GM21723 (cell line): ENCODE measurements at regions not wholly inside any gene's neighbourhood (a gene's known extent, or its start where the extent isn't known, plus 50 kb on each side); places are given as distances from the start of the nearest gene placed in this dataset.

Source experiments
- ATAC-seq: cut with Tn5 transposase; IDR thresholded peaks from one replicate; pipeline ENCODE4 v1.9.1; 2021; ENCODE audit warnings: mild to moderate bottlenecking, moderate library complexity; ENCODE audit not compliant: unreplicated experiment

GRCh38 chr2:38174131-38174530, 98.2 kb upstream of the CYP1B1 start:
- no peak for ATAC-seq

- ATAC-seq = no peak
Measured at GRCh38 chr2:38173683-38174082, 97.7 kb upstream of the CYP1B1 start.

- no peak for ATAC-seq
Measured at GRCh38 chr2:38171208-38171855, 95.4 kb upstream of the CYP1B1 start.

DNA sequence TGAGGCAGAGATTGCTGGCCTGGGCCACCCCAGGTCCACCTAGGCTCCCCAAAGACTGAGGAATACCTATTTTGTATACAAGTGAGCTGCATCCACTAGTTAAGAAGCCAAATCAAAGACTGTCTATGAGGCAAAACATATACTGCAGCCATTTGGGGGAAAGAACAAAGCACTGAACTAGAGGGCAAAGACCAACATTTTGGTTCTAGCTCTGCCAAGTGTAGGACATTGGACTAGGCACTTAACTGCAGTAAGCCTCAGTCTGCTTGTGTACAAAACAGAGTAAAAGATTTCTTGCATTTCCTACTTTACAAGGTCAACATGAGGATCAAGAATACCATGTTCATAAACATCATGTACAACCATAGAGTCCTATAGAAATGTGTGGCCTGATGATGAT, 94.8 kb upstream of the CYP1B1 start:
- ATAC-seq = no peak

DNA sequence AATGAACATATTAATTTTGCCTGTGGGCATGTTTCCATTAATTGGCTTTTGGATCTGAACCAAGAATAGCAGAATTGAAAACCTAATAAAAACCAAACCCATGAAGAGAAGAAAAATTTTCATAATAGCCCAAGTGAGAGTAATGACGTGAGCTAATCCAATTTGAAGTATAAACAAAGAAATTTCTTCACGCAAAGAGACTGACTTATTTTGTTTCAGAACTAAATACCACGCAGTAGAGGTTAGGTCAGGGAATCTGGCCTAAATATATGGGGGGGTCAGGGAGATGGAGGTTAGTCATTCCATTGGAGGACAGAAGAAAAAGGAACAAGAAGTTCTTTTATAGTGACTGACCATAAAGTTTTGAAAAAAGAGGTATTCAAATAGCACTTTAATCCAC, 94.1 kb upstream of the CYP1B1 start:
- ATAC-seq = no peak

- no peak for ATAC-seq
Measured at GRCh38 chr2:38168710-38169480, 92.9 kb upstream of the CYP1B1 start.

DNA sequence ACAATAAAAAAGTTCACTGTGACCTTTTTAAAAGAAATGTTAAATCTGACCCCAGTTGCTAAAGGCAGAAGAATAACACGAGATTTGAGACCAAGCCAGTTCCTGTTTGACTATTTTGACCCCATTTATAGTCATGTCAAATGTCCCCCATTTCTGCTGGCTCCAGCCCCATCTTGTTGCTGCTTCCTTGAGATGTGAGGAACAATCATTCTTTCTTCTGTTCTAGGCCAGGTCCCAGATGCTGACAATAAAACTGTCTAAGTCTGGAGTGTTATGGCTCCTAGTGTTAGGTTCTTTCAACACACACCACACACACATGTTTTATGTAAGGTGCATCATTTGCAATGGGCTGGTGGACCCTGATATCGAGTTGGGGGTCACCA, 92.0 kb upstream of the CYP1B1 start:
- ATAC-seq = no peak

DNA sequence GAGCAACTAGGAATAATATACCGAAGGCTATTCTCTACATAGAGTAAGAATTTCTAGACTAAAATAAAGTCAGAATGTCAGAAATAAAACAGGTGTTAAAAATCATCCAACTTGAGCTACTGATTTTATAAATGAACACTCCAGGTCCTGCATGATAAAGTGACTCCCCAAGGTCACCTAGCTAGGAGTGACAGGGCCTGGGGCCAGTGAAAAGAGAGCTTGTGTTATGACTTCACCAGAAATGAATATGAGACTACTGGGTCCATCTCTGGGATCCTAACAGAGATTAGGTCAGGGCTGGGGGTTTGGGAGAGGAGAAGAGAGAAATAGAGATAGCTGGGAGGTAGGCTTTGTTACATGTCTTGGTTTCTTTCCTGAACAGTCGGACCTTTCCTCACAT, 89.7 kb upstream of the CYP1B1 start:
- ATAC-seq = no peak

DNA sequence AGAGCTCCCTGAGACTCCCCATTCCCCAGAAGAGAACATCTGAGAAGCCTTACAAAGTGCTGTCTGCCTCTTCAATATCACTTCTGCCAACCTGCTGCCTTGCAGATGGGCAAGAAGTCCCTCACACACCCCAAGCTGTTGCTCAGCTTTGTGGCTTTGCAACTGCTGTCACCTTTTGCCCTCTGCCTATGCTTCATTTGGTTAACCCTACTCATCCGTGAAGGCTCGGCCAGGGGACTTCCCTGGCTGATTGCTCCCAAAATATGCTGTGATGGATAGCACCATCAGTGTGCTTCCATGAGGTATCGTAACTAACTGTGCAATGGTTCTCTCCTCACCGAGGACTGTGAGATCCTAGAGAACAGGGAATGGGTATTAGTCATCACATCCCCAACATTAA, 88.9 kb upstream of the CYP1B1 start:
- ATAC-seq = peak; percentile 84

DNA sequence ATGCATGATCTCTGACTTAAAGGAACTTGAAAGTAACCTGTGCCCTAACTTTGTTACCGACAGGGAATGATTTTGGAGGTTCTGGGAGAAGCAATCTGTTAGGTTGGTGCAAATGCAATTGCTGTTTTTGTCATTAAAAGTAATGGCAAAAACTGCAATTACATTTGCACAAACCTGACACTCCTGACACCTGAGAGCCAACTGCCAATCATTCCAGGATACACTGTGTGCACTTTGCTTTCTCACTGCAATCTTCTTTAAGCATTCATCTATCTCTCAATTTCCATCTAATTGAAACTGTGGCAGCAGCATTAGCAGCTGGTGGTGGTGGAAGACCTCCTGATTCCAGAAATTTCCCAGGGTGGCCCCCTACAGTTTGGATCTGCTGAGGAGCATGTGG, 87.6 kb upstream of the CYP1B1 start:
- no peak for ATAC-seq

DNA sequence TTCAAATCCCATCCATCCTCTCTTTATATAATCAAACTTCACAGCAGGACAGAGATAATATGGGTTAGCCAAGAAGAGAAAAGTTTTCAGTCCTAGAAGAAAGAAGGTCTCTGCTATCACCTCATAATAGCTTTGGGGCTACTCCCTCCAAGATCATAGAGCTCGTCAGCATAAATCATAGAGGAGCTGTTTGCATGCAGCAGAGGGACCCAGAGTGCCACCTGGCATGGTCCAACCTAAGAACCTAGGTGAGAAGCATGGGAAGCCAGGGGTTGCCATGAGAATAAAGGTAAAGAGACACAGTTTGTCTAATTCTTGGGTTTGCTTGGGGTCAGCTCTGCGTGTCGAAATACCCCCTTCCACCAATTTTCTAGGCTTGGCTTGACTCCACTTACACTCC, 87.1 kb upstream of the CYP1B1 start:
- ATAC-seq = no peak

DNA sequence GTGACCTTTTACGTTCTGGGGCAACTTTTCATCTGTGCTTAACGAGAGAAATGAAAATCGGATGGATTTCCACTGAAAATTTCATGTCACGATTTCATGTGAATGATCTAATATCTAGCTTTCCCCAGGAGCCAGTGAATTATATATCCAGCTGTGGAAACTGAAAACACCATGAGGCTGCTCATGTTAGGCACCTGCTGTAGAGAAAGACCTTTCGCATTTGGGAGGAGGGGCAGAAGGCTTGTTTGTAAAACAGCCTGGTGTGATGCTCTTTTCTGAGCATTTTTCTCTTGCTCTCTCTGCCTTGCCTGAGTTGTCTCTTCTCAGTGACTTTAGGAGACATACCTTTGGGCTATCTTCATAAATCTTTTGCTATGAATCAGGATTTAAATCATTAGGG, 84.6 kb upstream of the CYP1B1 start:
- no peak for ATAC-seq

GRCh38 chr2:38159597-38159996, 83.6 kb upstream of the CYP1B1 start:
- no peak for ATAC-seq

- no peak for ATAC-seq
Measured at GRCh38 chr2:38159191-38159590, 83.2 kb upstream of the CYP1B1 start.

- no peak for ATAC-seq
Measured at GRCh38 chr2:38158378-38159118, 82.6 kb upstream of the CYP1B1 start.

DNA sequence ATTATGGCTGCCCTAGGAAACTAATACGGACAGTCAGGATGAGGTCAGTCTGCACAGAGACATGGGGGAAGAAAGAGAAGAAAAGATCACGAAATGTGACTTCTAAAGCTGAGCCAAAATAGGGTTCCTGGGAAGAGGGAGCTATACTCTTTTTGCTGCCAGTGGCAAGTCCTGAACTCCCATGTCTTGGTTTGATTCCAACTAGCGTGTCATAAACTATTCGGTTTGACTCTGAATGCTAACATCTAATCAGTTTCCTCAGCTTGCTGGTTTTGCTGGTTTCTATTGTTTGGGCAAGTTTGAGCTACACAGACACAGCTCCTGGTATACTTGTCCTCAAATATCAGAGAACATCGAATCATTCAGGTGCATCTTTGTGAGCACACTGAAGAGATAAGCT, 80.5 kb upstream of the CYP1B1 start:
- ATAC-seq = no peak

- ATAC-seq = no peak
Measured at GRCh38 chr2:38155015-38155414, 79.1 kb upstream of the CYP1B1 start.

DNA sequence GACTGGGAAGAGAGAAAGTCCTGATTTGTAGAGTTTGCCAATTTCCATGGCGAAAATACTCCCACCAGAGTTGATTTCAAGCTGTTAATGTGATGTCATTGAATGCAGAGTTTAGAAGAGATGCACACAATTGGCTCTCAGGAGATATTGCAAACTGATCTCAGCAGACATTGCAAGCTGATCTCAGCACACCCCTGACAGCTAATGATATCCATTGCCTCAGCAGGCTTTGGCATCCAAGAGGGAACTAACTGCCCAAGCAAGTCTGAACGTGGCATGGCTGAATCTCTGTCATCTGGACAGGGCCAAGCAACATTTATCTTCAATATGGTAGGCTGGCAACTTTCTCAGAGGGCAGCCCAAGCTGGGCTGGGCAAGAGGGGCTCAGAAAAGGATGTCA, 78.4 kb upstream of the CYP1B1 start:
- no peak for ATAC-seq

GRCh38 chr2:38153476-38154135, 77.7 kb upstream of the CYP1B1 start:
- ATAC-seq = no peak

DNA sequence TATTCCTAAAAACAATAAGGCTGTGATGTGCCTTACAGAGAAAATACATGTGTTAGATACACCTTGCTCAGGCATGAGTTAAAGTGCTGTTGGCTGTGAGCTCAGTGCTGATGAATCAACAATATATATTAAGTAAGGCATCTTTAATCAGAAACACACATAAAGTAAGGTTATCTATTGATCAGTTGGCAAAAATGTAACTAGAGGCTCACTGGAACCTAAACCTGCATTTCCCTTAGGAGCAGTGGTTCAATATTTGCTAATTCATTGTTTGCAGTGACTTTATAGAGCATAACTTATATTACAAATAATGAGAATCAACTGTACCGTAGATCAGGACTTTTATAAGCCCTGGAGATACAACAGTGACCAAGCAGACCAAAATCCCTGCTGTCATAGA, 77.0 kb upstream of the CYP1B1 start:
- ATAC-seq = no peak

DNA sequence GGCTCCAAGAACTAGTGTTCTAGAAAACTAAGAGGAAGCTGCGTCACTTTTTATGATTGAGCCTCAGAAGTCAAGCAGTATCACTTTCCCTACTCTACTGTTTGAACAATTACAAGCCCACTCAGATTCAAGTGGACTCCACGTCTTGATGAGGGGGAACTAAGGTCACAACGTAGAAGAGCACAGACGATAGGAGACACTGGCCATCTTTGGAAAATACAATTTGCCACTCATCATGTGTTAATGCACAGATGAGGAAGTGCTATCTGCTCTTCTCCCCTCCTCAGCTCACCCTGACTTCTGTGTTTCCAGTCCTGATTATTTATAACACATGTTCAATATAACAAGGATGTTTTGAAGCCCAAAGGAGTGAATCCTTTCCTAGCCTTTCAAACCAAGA, 76.1 kb upstream of the CYP1B1 start:
- ATAC-seq = no peak

- ATAC-seq = no peak
Measured at GRCh38 chr2:38149531-38149930, 73.6 kb upstream of the CYP1B1 start.
